A673 (cell line): ENCODE measurements at regions not wholly inside any gene's neighbourhood (a gene's known extent, or its start where the extent isn't known, plus 50 kb on each side); places are given as distances from the start of the nearest gene placed in this dataset.

Experiments used
- CTCF ChIP-seq: fragments of 300-800, 200-600 bp; sonication (generic); conservative IDR thresholded peaks from 2 replicates; pipeline ENCODE4 v1.5.1; 2017; ENCODE audit warnings: low read depth, mild to moderate bottlenecking, antibody characterized with exemption, low read length, moderate library complexity, mixed read lengths
- EZH2 ChIP-seq: fragments of 200-600 bp; sonication (generic); IDR thresholded peaks from 2 replicates; pipeline ENCODE4 v1.6.1; 2017; ENCODE audit warnings: borderline replicate concordance, low read depth, mild to moderate bottlenecking, mixed read lengths, antibody characterized with exemption, low read length; ENCODE audit not compliant: poor library complexity, severe bottlenecking

- TF ChIP-seq CTCF (no peak), EZH2 (no peak)
Measured at GRCh38 chr18:26662996-26663395, 114.6 kb upstream of the KCTD1 start.
